ENCODE measurements at regions not wholly inside any gene's neighbourhood (a gene's known extent, or its start where the extent isn't known, plus 50 kb on each side); places are given as distances from the start of the nearest gene placed in this dataset.

DNA sequence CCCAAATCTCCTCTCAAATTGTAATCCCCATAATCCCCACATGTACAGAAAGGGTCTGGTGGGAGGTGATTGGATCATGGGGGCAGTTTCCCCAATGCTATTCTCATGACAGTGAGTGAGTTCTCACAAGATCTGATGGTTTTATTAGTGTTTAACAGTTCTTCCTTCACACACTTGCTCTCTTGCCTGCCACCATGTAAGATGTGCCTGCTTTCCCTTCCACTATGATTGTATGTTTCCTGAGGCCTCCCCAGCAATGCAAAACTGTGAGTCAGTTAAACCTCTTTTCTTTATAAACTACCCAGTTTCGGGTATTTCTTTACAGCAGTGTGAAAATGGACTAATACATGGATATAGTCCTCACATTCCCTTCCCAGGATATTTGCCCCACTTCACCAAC, 126.7 kb upstream of the SPATA12 start:
- Histone ChIP-seq H3K36me3 (ENCODE audit: control insufficient read depth, insufficient read depth, low read length) (no peaks in the 10 kb centered on the region), H3K4me1 (peaks cover 12% of the 10 kb centered on the region), H3K27me3 (ENCODE audit: control insufficient read depth, insufficient read depth, low read length) (no peaks in the 10 kb centered on the region), H3K9me3 (ENCODE audit: control insufficient read depth, low read length) (no peaks in the 10 kb centered on the region), H3K79me2 (peaks cover 3% of the 10 kb centered on the region), H3K4me3 (ENCODE audit: low read depth, low read length) (no peak overlapping the region), H3K27ac (no peak overlapping the region), H3K9ac (no peak overlapping the region), H2AFZ (no peak overlapping the region), H3K4me2 (ENCODE audit: low read length) (no peak overlapping the region)
- TF ChIP-seq, protein P1, sequence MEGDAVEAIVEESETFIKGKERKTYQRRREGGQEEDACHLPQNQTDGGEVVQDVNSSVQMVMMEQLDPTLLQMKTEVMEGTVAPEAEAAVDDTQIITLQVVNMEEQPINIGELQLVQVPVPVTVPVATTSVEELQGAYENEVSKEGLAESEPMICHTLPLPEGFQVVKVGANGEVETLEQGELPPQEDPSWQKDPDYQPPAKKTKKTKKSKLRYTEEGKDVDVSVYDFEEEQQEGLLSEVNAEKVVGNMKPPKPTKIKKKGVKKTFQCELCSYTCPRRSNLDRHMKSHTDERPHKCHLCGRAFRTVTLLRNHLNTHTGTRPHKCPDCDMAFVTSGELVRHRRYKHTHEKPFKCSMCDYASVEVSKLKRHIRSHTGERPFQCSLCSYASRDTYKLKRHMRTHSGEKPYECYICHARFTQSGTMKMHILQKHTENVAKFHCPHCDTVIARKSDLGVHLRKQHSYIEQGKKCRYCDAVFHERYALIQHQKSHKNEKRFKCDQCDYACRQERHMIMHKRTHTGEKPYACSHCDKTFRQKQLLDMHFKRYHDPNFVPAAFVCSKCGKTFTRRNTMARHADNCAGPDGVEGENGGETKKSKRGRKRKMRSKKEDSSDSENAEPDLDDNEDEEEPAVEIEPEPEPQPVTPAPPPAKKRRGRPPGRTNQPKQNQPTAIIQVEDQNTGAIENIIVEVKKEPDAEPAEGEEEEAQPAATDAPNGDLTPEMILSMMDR (IDR thresholded peaks at IDR 0.05), result no peak

DNA sequence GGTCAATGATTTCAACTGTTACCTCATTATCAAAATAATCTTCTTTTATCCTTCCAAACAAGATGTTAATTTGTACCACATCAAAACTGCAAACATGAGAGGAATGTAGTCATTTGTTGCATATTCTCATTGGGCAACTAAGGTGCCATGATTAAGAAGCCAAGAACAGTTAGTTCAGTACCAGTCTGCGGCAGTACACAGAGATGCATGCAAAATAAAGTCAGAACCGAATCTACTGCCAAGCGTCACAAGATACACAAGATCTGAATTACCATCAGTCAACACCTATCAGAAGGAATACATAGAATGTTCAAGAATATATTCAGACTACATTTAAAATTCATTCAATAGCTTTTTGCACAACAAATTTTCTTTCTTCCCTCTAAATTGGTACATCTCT, 127.6 kb upstream of the SPATA12 start:
- no peaks in the 10 kb centered on the region for H3K27me3 ChIP-seq (ENCODE audit: control insufficient read depth, insufficient read depth, low read length)
- H3K4me3 ChIP-seq (ENCODE audit: low read depth, low read length), result no peak overlapping the region
- no peaks in the 10 kb centered on the region for H3K36me3 ChIP-seq (ENCODE audit: control insufficient read depth, insufficient read depth, low read length)
- H3K27ac ChIP-seq, result no peak overlapping the region
- peaks cover 18% of the 10 kb centered on the region for H3K4me1 ChIP-seq
- H3K9ac ChIP-seq, result no peak overlapping the region
- H2AFZ ChIP-seq, result no peak overlapping the region
- H3K4me2 ChIP-seq (ENCODE audit: low read length), result peak overlapping the region; percentile 15
- no peaks in the 10 kb centered on the region for H3K79me2 ChIP-seq
- TF ChIP-seq, protein P1 (IDR thresholded peaks at IDR 0.05), result no peak
- no peaks in the 10 kb centered on the region for H3K9me3 ChIP-seq (ENCODE audit: control insufficient read depth, low read length)

DNA sequence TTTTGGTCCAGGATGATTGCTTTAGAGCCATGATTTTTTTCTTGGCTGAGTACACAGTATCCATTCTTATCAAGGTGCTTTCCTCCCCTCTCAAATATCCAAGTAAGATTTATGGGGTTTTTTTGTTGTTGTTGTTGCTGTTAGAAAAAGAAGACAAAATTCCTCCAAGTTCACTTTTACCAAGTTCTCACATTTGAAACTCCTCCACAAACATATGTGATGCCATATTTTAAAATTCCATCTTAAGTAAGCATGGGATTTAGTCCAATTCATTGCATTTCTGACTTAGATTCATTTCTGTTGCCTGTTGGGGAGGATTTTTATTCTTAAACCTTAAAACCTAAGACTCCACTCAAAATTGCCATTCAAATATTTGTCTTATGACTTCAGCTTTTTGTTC, 128.6 kb upstream of the SPATA12 start:
- H2AFZ ChIP-seq, result no peak overlapping the region
- no peaks in the 10 kb centered on the region for H3K36me3 ChIP-seq (ENCODE audit: control insufficient read depth, insufficient read depth, low read length)
- H3K4me3 ChIP-seq (ENCODE audit: low read depth, low read length), result no peak overlapping the region
- H3K4me1 ChIP-seq, result peaks cover 18% of the 10 kb centered on the region
- TF ChIP-seq, protein P1 (IDR thresholded peaks at IDR 0.05), result no peak
- H3K27me3 ChIP-seq (ENCODE audit: control insufficient read depth, insufficient read depth, low read length), result no peaks in the 10 kb centered on the region
- no peaks in the 10 kb centered on the region for H3K9me3 ChIP-seq (ENCODE audit: control insufficient read depth, low read length)
- no peak overlapping the region for H3K27ac ChIP-seq
- no peak overlapping the region for H3K9ac ChIP-seq
- no peaks in the 10 kb centered on the region for H3K79me2 ChIP-seq
- no peak overlapping the region for H3K4me2 ChIP-seq (ENCODE audit: low read length)

DNA sequence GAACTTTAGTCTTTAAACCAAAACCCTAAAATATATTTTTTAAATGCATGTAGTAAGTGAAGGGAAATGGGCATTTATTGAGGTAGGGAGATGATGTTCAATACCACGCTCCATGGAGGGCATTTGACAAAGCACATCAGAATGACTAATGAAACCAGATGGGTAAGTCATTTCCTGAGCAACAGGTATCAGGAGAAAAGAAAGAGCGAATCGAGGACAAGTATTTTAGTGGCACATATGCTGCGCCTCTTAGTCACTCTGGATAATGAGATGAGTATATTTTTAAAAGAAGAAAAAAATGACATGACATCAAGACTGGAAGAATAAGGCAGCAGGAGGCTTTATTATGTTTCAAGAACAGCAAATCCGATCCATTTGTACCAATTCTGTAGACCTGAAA, 129.0 kb upstream of the ARHGEF3 start:
- Histone ChIP-seq H3K4me2 (ENCODE audit: low read length) (no peak overlapping the region), H3K4me1 (peaks cover 18% of the 10 kb centered on the region), H2AFZ (no peak overlapping the region), H3K9ac (no peak overlapping the region), H3K27ac (no peak overlapping the region), H3K79me2 (no peaks in the 10 kb centered on the region), H3K4me3 (ENCODE audit: low read depth, low read length) (no peak overlapping the region), H3K27me3 (ENCODE audit: control insufficient read depth, insufficient read depth, low read length) (no peaks in the 10 kb centered on the region), H3K9me3 (ENCODE audit: control insufficient read depth, low read length) (no peaks in the 10 kb centered on the region), H3K36me3 (ENCODE audit: control insufficient read depth, insufficient read depth, low read length) (no peaks in the 10 kb centered on the region)
- TF ChIP-seq, protein P1 (IDR thresholded peaks at IDR 0.05), result no peak

DNA sequence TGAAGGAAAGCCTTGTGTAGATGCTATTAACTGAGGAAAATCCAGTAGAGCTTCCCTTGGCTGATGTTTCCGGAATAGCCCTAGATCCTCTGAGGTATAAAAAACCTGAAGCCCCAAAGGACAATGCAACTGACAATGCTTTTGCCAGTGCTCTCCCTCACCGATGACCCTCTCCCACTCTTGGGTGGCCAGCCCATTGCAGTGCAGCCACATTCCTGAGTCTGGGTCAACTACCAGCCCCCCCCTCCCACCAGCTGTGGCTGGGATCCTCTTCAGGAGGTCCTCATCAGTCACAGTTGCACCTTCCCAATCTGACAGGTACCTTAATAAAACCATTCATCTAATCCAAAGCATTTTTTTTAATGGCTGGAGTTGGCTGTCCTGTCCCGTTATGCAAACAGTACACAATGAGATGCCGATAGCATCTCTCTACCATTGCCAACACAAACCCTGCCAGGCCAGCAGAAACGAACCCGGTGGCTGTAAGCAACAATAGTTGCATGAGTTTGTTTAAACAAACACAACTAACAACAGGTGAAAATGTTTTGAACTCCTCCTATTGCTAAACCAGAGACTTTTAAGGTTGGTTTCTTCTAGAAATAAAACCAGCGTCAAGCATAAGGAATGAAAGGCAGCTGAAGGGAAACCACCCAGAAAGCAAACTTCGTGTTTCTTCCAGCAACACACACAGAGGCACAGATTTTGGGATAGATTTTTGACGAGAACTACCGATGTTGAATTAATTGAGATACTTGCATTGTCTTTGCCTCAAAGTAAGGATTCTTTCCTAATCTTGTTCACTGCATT, 128.3 kb upstream of the ARHGEF3 start:
- peaks cover 18% of the 10 kb centered on the region for H3K4me1 ChIP-seq
- H3K27me3 ChIP-seq (ENCODE audit: control insufficient read depth, insufficient read depth, low read length), result no peaks in the 10 kb centered on the region
- no peak overlapping the region for H2AFZ ChIP-seq
- no peak overlapping the region for H3K27ac ChIP-seq
- H3K4me2 ChIP-seq (ENCODE audit: low read length), result peak overlapping the region; percentile 28
- no peak overlapping the region for H3K9ac ChIP-seq
- TF ChIP-seq, protein P1 (IDR thresholded peaks at IDR 0.05), result no peak
- H3K36me3 ChIP-seq (ENCODE audit: control insufficient read depth, insufficient read depth, low read length), result no peaks in the 10 kb centered on the region
- no peaks in the 10 kb centered on the region for H3K9me3 ChIP-seq (ENCODE audit: control insufficient read depth, low read length)
- no peak overlapping the region for H3K4me3 ChIP-seq (ENCODE audit: low read depth, low read length)
- H3K79me2 ChIP-seq, result no peaks in the 10 kb centered on the region

Measured in parathyroid adenoma (tissue), 2 donors.